ENCODE measurements at regions not wholly inside any gene's neighbourhood (a gene's known extent, or its start where the extent isn't known, plus 50 kb on each side); places are given as distances from the start of the nearest gene placed in this dataset.
"Not testable (repeated sequence)": the region's sequence is repeated elsewhere in the genome, so short reads cannot be mapped to it uniquely, and the experiment has no call there.

DNA sequence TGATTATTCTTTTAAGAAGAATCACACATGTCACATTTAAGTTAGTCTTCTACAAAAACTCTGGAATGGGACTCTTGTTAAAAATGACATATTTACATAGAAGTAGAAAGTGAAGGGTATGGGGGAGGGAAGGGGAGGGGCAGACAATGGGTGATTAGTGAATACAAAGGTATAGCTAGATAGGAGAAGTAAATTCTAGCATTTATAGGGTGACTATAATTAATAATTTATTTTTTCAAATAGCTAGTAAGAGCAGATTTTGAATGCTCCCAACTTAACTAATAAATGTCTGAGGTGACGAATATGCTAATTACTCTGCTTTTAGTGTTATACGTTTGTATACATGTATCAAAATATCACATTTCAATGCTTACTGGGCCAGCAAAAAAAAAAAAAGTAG lies 59.4 kb downstream of the BLTP3B start:
- no peaks in the 10 kb centered on the region for H3K9me3 ChIP-seq (ENCODE audit: control insufficient read depth in 4 of 4, insufficient read depth in 3 of 4, low read length in 3 of 4)
- H3K27me3 ChIP-seq (ENCODE audit: control insufficient read depth in 3 of 3, insufficient read depth in 3 of 3, low read length in 2 of 3) = no peaks in the 10 kb centered on the region
- no peaks in the 10 kb centered on the region for H3K4me1 ChIP-seq (ENCODE audit: control insufficient read depth in 5 of 5, insufficient read depth in 5 of 5, low read length in 5 of 5)
- ATAC-seq (ENCODE audit: insufficient read depth, low FRiP score) (no peak), DNase-seq (no peak)
- H3K27ac ChIP-seq (ENCODE audit: low read depth in 1 of 2, low read length in 1 of 2) = no peak overlapping the region
- WGBS, 2 donors = 96 to 97% methylated on average over 2 of the region's 2 CpGs
- no peak for TF ChIP-seq CTCF (IDR thresholded peaks at IDR 0.05; ENCODE audit: control extremely low read depth, extremely low read depth)
- no peak overlapping the region for H3K9ac ChIP-seq (ENCODE audit: insufficient read depth in 1 of 2, low read length in 2 of 2)
- no peak overlapping the region for H3K4me3 ChIP-seq
- H3K36me3 ChIP-seq (ENCODE audit: control insufficient read depth in 4 of 4, insufficient read depth in 4 of 4, low read length in 4 of 4) = peaks cover 3 to 35% (median 28%) of the 10 kb centered on the region in 4 donors

DNA sequence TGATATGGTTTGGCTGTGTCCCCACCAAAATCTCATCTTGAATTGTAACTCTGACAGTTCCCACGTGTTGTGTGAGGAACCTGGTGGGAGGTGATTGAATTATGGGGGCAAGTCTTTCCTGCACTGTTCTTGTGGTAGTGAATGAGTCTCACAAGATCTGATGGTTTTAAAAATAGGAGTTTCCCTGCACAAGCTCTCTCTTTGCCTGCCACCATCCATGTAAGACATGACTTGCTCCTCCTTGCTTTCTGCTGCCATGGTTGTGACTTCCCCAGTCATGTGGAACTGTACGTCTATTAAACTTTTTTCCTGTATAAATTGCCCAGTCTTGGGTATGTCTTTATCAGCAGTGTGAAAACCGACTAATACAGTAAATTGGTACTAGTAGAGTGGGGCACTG lies 63.9 kb downstream of the BLTP3B start:
- DNase-seq; H3K27me3 ChIP-seq (ENCODE audit: control insufficient read depth in 3 of 3, insufficient read depth in 3 of 3, low read length in 2 of 3); ATAC-seq (ENCODE audit: insufficient read depth, low FRiP score); H3K9ac ChIP-seq (ENCODE audit: insufficient read depth in 1 of 2, low read length in 2 of 2); H3K27ac ChIP-seq (ENCODE audit: low read depth in 1 of 2, low read length in 1 of 2); H3K4me3 ChIP-seq; H3K9me3 ChIP-seq (ENCODE audit: control insufficient read depth in 4 of 4, insufficient read depth in 3 of 4, low read length in 3 of 4); H3K4me1 ChIP-seq (ENCODE audit: control insufficient read depth in 5 of 5, insufficient read depth in 5 of 5, low read length in 5 of 5): not testable (repeated sequence)
- H3K36me3 ChIP-seq (ENCODE audit: control insufficient read depth in 4 of 4, insufficient read depth in 4 of 4, low read length in 4 of 4) = peaks cover 5 to 44% (median 28%) of the 10 kb centered on the region in 4 donors
- 97 to 99% methylated on average over 3 of the region's 3 CpGs for WGBS, 2 donors

GRCh38 chr12:100077367-100077766 lies 65.3 kb downstream of the BLTP3B start:
- Histone ChIP-seq H3K4me1 (ENCODE audit: control insufficient read depth in 5 of 5, insufficient read depth in 5 of 5, low read length in 5 of 5) (no peaks in the 10 kb centered on the region), H3K27me3 (ENCODE audit: control insufficient read depth in 3 of 3, insufficient read depth in 3 of 3, low read length in 2 of 3) (no peaks in the 10 kb centered on the region), H3K4me3 (no peak overlapping the region), H3K27ac (ENCODE audit: low read depth in 1 of 2, low read length in 1 of 2) (no peak overlapping the region), H3K36me3 (ENCODE audit: control insufficient read depth in 4 of 4, insufficient read depth in 4 of 4, low read length in 4 of 4) (peaks cover 5 to 39% (median 22%) of the 10 kb centered on the region in 4 donors), H3K9me3 (ENCODE audit: control insufficient read depth in 4 of 4, insufficient read depth in 3 of 4, low read length in 3 of 4) (peaks cover 0 to 1% (median 0%) of the 10 kb centered on the region in 4 donors), H3K9ac (ENCODE audit: insufficient read depth in 1 of 2, low read length in 2 of 2) (no peak overlapping the region)
- peak in 1 of 3 donors; percentile 9 for DNase-seq
- 85 to 92% methylated on average over 3 of the region's 3 CpGs for WGBS, 2 donors
- no peak for ATAC-seq (ENCODE audit: insufficient read depth, low FRiP score)
- no peak for TF ChIP-seq CTCF (IDR thresholded peaks at IDR 0.05; ENCODE audit: control extremely low read depth, extremely low read depth)

- no peak overlapping the region for H3K4me3 ChIP-seq
- peaks cover 0 to 1% (median 0%) of the 10 kb centered on the region in 4 donors for H3K9me3 ChIP-seq (ENCODE audit: control insufficient read depth in 4 of 4, insufficient read depth in 3 of 4, low read length in 3 of 4)
- no peaks in the 10 kb centered on the region for H3K4me1 ChIP-seq (ENCODE audit: control insufficient read depth in 5 of 5, insufficient read depth in 5 of 5, low read length in 5 of 5)
- no peak for DNase-seq
- H3K27me3 ChIP-seq (ENCODE audit: control insufficient read depth in 3 of 3, insufficient read depth in 3 of 3, low read length in 2 of 3) = no peaks in the 10 kb centered on the region
- no peak overlapping the region for H3K27ac ChIP-seq (ENCODE audit: low read depth in 1 of 2, low read length in 1 of 2)
- WGBS, 2 donors = 90 to 93% methylated on average over 2 of the region's 2 CpGs
- TF ChIP-seq CTCF (IDR thresholded peaks at IDR 0.05; ENCODE audit: control extremely low read depth, extremely low read depth) = no peak
- H3K9ac ChIP-seq (ENCODE audit: insufficient read depth in 1 of 2, low read length in 2 of 2) = no peak overlapping the region
- H3K36me3 ChIP-seq (ENCODE audit: control insufficient read depth in 4 of 4, insufficient read depth in 4 of 4, low read length in 4 of 4) = peaks cover 5 to 26% (median 12%) of the 10 kb centered on the region in 4 donors
- no peak for ATAC-seq (ENCODE audit: insufficient read depth, low FRiP score)
These were observed 67.1 kb downstream of the BLTP3B start for GRCh38 chr12:100075598-100075997.
